H9 (cell line): ENCODE measurements at regions not wholly inside any gene's neighbourhood (a gene's known extent, or its start where the extent isn't known, plus 50 kb on each side); places are given as distances from the start of the nearest gene placed in this dataset.

Source experiments
- DNase-seq: peaks from one replicate; pipeline ENCODE4 v3.0.0-alpha.2; 2017
- H2AFZ ChIP-seq: one replicate; pipeline ENCODE4 v1.6.1; 2013; ENCODE audit warnings: mild to moderate bottlenecking, low read length, control low read depth, moderate library complexity
- H2AK5ac ChIP-seq: 2 replicates; pipeline ENCODE4 v1.6.1; 2013; ENCODE audit warnings: low read length, control low read depth, mixed read lengths; ENCODE audit not compliant: insufficient read length
- H2BK120ac ChIP-seq: one replicate; pipeline ENCODE4 v1.6.1; 2013; ENCODE audit warnings: low read depth, mild to moderate bottlenecking, low read length, control low read depth, inconsistent platforms; ENCODE audit not compliant: poor library complexity, severe bottlenecking
- H2BK12ac ChIP-seq: 2 replicates; pipeline ENCODE4 v1.6.1; 2013; ENCODE audit warnings: low read length, control low read depth, mixed read lengths, low read depth; ENCODE audit not compliant: insufficient read length
- H2BK15ac ChIP-seq: 2 replicates; pipeline ENCODE4 v1.6.1; 2013; ENCODE audit warnings: low read depth, low read length, control low read depth
- H2BK20ac ChIP-seq: one replicate; pipeline ENCODE4 v1.6.1; 2013; ENCODE audit warnings: low read depth, mild to moderate bottlenecking, low read length, control low read depth, inconsistent platforms; ENCODE audit not compliant: poor library complexity, severe bottlenecking
- H2BK5ac ChIP-seq: 2 replicates; pipeline ENCODE4 v1.6.1; 2013; ENCODE audit warnings: low read length, control low read depth, mixed read lengths; ENCODE audit not compliant: insufficient read length
- H3K14ac ChIP-seq: 2 replicates; pipeline ENCODE4 v1.6.1; 2013; ENCODE audit warnings: low read length, control low read depth; ENCODE audit not compliant: insufficient read depth
- H3K18ac ChIP-seq: 2 replicates; pipeline ENCODE4 v1.6.1; 2013; ENCODE audit warnings: low read depth, mild to moderate bottlenecking, mixed read lengths, low read length, control low read depth; ENCODE audit not compliant: insufficient read length
- H3K23ac ChIP-seq: 2 replicates; pipeline ENCODE4 v1.6.1; 2013; ENCODE audit warnings: low read length, control low read depth, mixed read lengths, low read depth; ENCODE audit not compliant: insufficient read length
- H3K23me2 ChIP-seq: 2 replicates; pipeline ENCODE4 v1.6.1; 2013; ENCODE audit warnings: low read depth, mild to moderate bottlenecking, mixed read lengths, low read length, control low read depth; ENCODE audit not compliant: insufficient read length, poor library complexity, severe bottlenecking
- H3K27ac ChIP-seq: 2 replicates; pipeline ENCODE4 v1.5.1; 2013; ENCODE audit warnings: low read length, control low read depth, mixed read lengths, low read depth; ENCODE audit not compliant: insufficient read length
- H3K27me3 ChIP-seq: 2 replicates; pipeline ENCODE4 v1.6.1; 2013; ENCODE audit warnings: low read length, control low read depth, inconsistent platforms; ENCODE audit not compliant: insufficient read depth
- H3K4ac ChIP-seq: 2 replicates; pipeline ENCODE4 v1.6.1; 2013; ENCODE audit warnings: low read depth, mild to moderate bottlenecking, control low read depth, inconsistent platforms, low read length, moderate library complexity
- H3K4me1 ChIP-seq: 2 replicates; pipeline ENCODE4 v1.6.1; 2013; ENCODE audit warnings: low read length, control low read depth, inconsistent platforms; ENCODE audit not compliant: insufficient read depth
- H3K4me2 ChIP-seq: 2 replicates; pipeline ENCODE4 v1.6.1; 2013; ENCODE audit warnings: low read length, control low read depth, mixed read lengths; ENCODE audit not compliant: insufficient read length, insufficient read depth
- H3K56ac ChIP-seq: 2 replicates; pipeline ENCODE4 v1.6.1; 2013; ENCODE audit warnings: low read depth, mild to moderate bottlenecking, mixed read lengths, low read length, control low read depth; ENCODE audit not compliant: insufficient read length
- H3K79me1 ChIP-seq: 2 replicates; pipeline ENCODE4 v1.6.1; 2013; ENCODE audit warnings: low read depth, mild to moderate bottlenecking, moderate library complexity, low read length, control low read depth, inconsistent platforms; ENCODE audit not compliant: insufficient read depth, poor library complexity, severe bottlenecking
- H3K79me2 ChIP-seq: 2 replicates; pipeline ENCODE4 v1.6.1; 2013; ENCODE audit warnings: low read length, control low read depth, inconsistent platforms; ENCODE audit not compliant: insufficient read depth
- H3K9ac ChIP-seq: 2 replicates; pipeline ENCODE4 v1.6.1; 2013; ENCODE audit warnings: low read length, control low read depth, mixed read lengths; ENCODE audit not compliant: insufficient read length; ENCODE audit errors: extremely low read depth
- H3K9me3 ChIP-seq: one replicate; pipeline ENCODE4 v1.6.1; 2013; ENCODE audit warnings: low read depth, low read length, inconsistent platforms; ENCODE audit not compliant: control insufficient read depth
- H3T11ph ChIP-seq: one replicate; pipeline ENCODE4 v1.6.1; 2013; ENCODE audit warnings: mild to moderate bottlenecking, low read length, control low read depth, inconsistent platforms
- H4K20me1 ChIP-seq: one replicate; pipeline ENCODE4 v1.6.1; 2013; ENCODE audit not compliant: control insufficient read depth, insufficient read length, insufficient read depth
- H4K5ac ChIP-seq: 2 replicates; pipeline ENCODE4 v1.6.1; 2013; ENCODE audit warnings: low read depth, mild to moderate bottlenecking, mixed read lengths, low read length, control low read depth; ENCODE audit not compliant: insufficient read length
- H4K8ac ChIP-seq: replicated peaks from 2 replicates; pipeline ENCODE4 v1.6.1; 2013; ENCODE audit warnings: low read length, control low read depth, mixed read lengths, low read depth; ENCODE audit not compliant: insufficient read length
- H4K91ac ChIP-seq: 2 replicates; pipeline ENCODE4 v1.6.1; 2013; ENCODE audit warnings: low read depth, mild to moderate bottlenecking, moderate library complexity, mixed read lengths, low read length, control low read depth; ENCODE audit not compliant: insufficient read length
- H3K27ac Mint-ChIP-seq, 3 experiments: 2 replicates in 2 of 3; 3 replicates in 1 of 3; pipeline ENCODE4 v1.8.0; 2020 to 2021; ENCODE audit warnings: mixed read lengths in 3 of 3, mild to moderate bottlenecking in 1 of 3, moderate library complexity in 1 of 3
- H3K27me3 Mint-ChIP-seq: 2 replicates; pipeline ENCODE4 v1.8.0; 2021; ENCODE audit warnings: low read depth, mild to moderate bottlenecking, moderate library complexity, mixed read lengths
- H3K36me3 Mint-ChIP-seq, 3 experiments: 2 replicates in 2 of 3; 3 replicates in 1 of 3; pipeline ENCODE4 v1.8.0; 2020 to 2021; ENCODE audit warnings: low read depth in 3 of 3, mixed read lengths in 3 of 3; ENCODE audit not compliant: insufficient read depth in 1 of 3
- H3K4me1 Mint-ChIP-seq, 2 experiments: 2 replicates each; pipeline ENCODE4 v1.8.0; 2020; ENCODE audit warnings: mixed read lengths in 2 of 2
- H3K4me3 Mint-ChIP-seq, 2 experiments: 2 replicates in 1 of 2; 3 replicates in 1 of 2; pipeline ENCODE4 v1.8.0; 2020 to 2021; ENCODE audit warnings: mild to moderate bottlenecking in 2 of 2, mixed read lengths in 2 of 2, moderate library complexity in 1 of 2
- H3K9me3 Mint-ChIP-seq, 2 experiments: 2 replicates in 1 of 2; 3 replicates in 1 of 2; pipeline ENCODE4 v1.8.0; 2020; ENCODE audit warnings: mild to moderate bottlenecking in 2 of 2, mixed read lengths in 2 of 2, moderate library complexity in 1 of 2
- WGBS: extraction: QIAGEN DNeasy Blood & Tissue Kit; methylation state at CpG from one replicate; pipeline ENCODE4 v1.1.7; 2013; ENCODE audit warnings: missing lambda C conversion rate, low lambda C conversion rate, mixed read lengths; ENCODE audit not compliant: insufficient read length; ENCODE audit errors: extremely low coverage; 5-methylcytosine and 5-hydroxymethylcytosine counted together
- TF ChIP-seq, protein P1 (sequence below): fragments of 200-600 bp; sonication (generic); conservative IDR thresholded peaks from 3 replicates; pipeline ENCODE4 v1.8.0; 2021; ENCODE audit warnings: antibody characterized with exemption, mild to moderate bottlenecking

DNA sequence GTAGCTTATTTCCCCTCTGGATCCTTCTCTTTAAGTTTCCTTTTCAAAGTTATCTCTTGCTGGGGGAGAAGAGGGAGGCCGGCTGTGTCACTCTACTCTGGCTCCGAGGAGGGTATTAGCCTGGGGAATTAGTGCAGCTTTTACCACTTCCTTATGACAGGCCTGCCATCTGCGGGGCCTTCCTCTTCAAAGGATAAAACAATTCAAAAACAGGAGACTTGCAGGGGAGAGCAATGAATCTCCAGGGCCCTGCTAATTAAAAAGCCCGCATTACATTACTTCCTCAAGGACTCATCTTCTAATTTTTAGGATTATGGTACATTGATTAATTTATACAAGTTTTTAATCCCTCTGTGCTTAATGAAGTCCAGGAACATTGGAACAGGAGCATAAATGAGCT is 190.9 kb upstream of the CDH5 start:
- no peaks in the 10 kb centered on the region for H4K20me1 ChIP-seq
- no peak overlapping the region for H3K9ac ChIP-seq
- H4K91ac ChIP-seq: no peak overlapping the region
- H3K14ac ChIP-seq: no peak overlapping the region
- peaks cover 0 to 4% (median 3%) of the 10 kb centered on the region in 3 experiments; a peak in 4 of 7 replicates for H3K36me3 Mint-ChIP-seq
- no peak overlapping the region for H2BK120ac ChIP-seq
- WGBS: no CpG with 5 or more reads among the region's 4 CpGs
- H3K23me2 ChIP-seq: no peaks in the 10 kb centered on the region
- no peak overlapping the region for H2BK15ac ChIP-seq
- no peak overlapping the region for H2BK20ac ChIP-seq
- no peak for DNase-seq
- H3K79me1 ChIP-seq: no peaks in the 10 kb centered on the region
- TF ChIP-seq, protein P1, sequence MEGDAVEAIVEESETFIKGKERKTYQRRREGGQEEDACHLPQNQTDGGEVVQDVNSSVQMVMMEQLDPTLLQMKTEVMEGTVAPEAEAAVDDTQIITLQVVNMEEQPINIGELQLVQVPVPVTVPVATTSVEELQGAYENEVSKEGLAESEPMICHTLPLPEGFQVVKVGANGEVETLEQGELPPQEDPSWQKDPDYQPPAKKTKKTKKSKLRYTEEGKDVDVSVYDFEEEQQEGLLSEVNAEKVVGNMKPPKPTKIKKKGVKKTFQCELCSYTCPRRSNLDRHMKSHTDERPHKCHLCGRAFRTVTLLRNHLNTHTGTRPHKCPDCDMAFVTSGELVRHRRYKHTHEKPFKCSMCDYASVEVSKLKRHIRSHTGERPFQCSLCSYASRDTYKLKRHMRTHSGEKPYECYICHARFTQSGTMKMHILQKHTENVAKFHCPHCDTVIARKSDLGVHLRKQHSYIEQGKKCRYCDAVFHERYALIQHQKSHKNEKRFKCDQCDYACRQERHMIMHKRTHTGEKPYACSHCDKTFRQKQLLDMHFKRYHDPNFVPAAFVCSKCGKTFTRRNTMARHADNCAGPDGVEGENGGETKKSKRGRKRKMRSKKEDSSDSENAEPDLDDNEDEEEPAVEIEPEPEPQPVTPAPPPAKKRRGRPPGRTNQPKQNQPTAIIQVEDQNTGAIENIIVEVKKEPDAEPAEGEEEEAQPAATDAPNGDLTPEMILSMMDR: no peak
- no peak overlapping the region for H2AK5ac ChIP-seq
- H2BK5ac ChIP-seq: no peak overlapping the region
- H3K56ac ChIP-seq: no peak overlapping the region
- peaks cover 0 to 19% of the 10 kb centered on the region in 2 experiments; a peak in 3 of 4 replicates for H3K4me1 Mint-ChIP-seq
- H3K9me3 ChIP-seq: peaks cover 10% of the 10 kb centered on the region
- no peak overlapping the region for H4K8ac ChIP-seq
- H3K4me1 ChIP-seq: no peaks in the 10 kb centered on the region
- no peak overlapping the region for H3K4me2 ChIP-seq
- H3K4me3 Mint-ChIP-seq: no peak overlapping the region
- H3K27me3 ChIP-seq: no peaks in the 10 kb centered on the region
- H2AFZ ChIP-seq: no peak overlapping the region
- peaks cover 1% of the 10 kb centered on the region for H3K27me3 Mint-ChIP-seq
- no peak overlapping the region for H3T11ph ChIP-seq
- H3K27ac ChIP-seq: no peak overlapping the region
- no peaks in the 10 kb centered on the region for H3K79me2 ChIP-seq
- no peak overlapping the region for H4K5ac ChIP-seq
- no peak overlapping the region; a peak in 1 of 7 replicates for H3K27ac Mint-ChIP-seq
- no peak overlapping the region for H3K4ac ChIP-seq
- H3K23ac ChIP-seq: no peak overlapping the region
- H3K18ac ChIP-seq: no peak overlapping the region
- H3K9me3 Mint-ChIP-seq: peaks cover 8 to 12% of the 10 kb centered on the region in 2 experiments
- H2BK12ac ChIP-seq: no peak overlapping the region
